CD4-positive, alpha-beta T cell treated with Interferon alpha-2 for 1 hour (primary cell): ENCODE measurements at regions not wholly inside any gene's neighbourhood (a gene's known extent, or its start where the extent isn't known, plus 50 kb on each side); places are given as distances from the start of the nearest gene placed in this dataset.
"Not testable (repeated sequence)": the region's sequence is repeated elsewhere in the genome, so short reads cannot be mapped to it uniquely, and the experiment has no call there.

Experiments used
- DNase-seq, 2 donors: peaks; one replicate each; pipeline ENCODE4 v3.0.0-alpha.2; 2020 to 2022

GRCh38 chr3:55294557-55294956 lies 192.5 kb downstream of the WNT5A start:
- no peak for DNase-seq

GRCh38 chr3:55292360-55292759 lies 194.7 kb downstream of the WNT5A start:
- no peak for DNase-seq

GRCh38 chr3:55288657-55289056 lies 198.4 kb downstream of the WNT5A start:
- no peak for DNase-seq

- no peak for DNase-seq
Measured at GRCh38 chr3:55286693-55287092, 200.4 kb downstream of the WNT5A start.

GRCh38 chr3:55285156-55285555 lies 201.9 kb downstream of the WNT5A start:
- no peak for DNase-seq

DNA sequence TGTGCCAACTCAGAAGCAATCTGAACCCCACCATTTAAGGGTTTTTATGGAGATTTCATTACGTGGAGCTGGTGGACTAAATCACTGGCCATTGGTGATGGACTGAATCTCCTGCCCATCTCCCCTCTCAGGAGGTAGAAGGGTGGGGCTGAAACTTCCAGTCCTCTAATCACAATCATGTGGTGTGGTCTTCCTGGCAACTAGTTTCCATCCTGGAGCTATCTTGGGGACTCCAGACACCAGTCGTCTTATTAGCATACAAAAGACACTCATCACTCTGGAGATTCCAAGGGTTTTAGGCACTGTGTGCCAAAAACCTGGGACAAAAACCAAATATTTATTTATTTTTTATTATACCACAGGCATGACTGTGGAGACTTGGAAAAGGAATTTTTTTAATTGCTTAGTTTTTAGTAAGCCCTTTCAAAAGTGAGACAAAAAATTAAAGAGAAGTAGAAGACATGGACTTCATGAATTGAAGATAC lies 203.6 kb downstream of the WNT5A start:
- DNase-seq: no peak

GRCh38 chr3:55282994-55283393 lies 204.1 kb downstream of the WNT5A start:
- no peak for DNase-seq

GRCh38 chr3:55272031-55272645 lies 215.0 kb downstream of the WNT5A start:
- no peak for DNase-seq

DNA sequence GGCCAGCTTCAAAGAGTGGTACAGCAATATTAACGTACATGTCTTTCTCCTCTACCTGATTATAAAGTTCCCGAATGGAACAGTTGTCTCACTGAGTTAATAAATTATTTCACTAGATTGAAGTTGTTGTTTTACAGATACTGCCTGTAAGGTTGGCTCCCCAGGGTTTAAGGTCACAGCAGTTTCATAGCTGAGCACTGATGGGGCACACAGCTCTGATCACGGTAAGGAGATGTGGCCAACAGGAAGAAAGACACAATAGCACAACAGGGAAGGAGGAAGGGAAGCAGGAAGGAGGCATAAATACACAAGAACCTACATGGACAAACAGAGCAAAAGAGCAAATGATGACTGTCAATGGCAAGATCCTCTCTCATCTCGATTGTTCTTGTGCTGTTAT lies 215.6 kb downstream of the WNT5A start:
- no peak for DNase-seq

DNA sequence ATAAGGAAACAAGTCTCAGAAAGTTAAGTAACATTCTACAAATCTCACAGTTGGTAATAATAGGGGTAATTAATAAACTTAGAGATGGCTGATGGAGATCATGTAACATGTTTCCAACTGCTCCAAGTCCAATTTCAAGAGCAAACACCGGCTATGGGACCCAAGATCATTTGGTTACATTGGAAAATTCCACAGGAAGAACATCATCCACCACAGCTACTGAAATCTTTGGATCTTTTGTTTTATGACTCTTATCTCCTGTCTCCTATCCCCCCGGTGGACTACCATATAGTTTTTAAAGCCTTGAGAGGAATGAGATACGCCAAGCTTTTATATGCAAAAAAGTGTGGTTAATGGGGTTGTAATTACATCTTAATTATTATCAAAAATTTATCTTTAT lies 216.1 kb downstream of the WNT5A start:
- DNase-seq: no peak

DNA sequence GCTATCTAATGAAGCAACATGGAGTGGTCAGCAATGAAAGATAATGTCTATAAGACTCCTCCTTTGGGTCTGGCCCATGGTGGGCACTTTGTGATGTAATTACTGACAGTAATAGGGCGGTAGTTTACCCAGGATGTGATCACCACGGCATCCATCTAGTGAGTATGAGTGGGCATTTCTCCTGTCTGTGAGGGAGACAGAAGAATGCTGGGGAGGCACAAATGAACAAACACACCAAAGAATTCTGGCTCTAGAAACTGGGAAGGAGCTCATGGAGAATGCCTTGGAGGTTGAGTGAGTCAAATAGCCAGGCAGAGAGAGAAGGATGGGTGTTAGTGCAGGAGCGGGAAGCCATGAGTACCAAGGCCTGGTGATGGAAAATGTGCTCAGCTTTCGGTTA lies 217.5 kb downstream of the WNT5A start:
- no peak for DNase-seq

DNA sequence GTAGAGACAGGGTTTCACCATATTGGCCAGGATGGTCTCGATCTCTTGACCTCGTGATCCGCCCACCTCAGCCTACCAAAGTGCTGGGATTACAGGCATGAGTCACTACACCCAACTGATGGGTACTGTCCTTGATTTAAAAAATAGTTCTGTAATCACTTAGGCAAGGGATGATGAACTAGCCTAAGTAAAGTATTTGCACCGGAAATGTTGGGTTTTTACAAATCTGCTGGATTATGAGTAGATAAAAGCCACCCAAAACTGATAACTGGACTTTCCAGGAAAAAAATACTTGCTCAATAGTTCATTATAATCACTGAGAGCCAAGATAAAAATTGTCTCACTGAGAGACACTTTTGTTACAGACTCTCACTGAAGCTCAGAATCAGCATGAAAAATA lies 218.0 kb downstream of the WNT5A start:
- no peak for DNase-seq

- no peak for DNase-seq
Measured at GRCh38 chr3:55267206-55267930, 219.7 kb downstream of the WNT5A start.

DNA sequence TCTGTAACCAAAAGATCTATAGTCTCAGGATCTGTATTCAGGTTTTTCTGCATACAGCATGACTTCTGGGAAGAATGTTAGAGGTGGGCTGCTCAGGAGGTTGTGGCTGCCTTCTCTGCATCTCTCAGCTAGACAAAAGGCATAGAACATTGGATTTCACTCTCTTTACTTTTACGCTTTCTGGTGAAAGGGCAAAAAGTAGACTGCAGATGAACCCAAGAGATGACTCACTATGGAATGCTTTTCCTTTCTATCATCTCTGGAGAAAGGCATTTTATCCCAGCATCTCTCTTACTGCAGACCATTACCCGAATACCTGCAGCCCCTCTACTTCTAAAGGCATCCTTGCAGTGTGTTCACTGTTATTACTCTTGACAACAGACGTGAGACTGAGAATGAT lies 222.2 kb downstream of the WNT5A start:
- DNase-seq: no peak

- no peak for DNase-seq
Measured at GRCh38 chr3:55252921-55253320, 234.2 kb downstream of the WNT5A start.

- not testable (repeated sequence) for DNase-seq
Measured at GRCh38 chr3:55249156-55249555, 237.9 kb downstream of the WNT5A start.

GRCh38 chr3:55247666-55248065 lies 239.4 kb downstream of the WNT5A start:
- no peak for DNase-seq

DNA sequence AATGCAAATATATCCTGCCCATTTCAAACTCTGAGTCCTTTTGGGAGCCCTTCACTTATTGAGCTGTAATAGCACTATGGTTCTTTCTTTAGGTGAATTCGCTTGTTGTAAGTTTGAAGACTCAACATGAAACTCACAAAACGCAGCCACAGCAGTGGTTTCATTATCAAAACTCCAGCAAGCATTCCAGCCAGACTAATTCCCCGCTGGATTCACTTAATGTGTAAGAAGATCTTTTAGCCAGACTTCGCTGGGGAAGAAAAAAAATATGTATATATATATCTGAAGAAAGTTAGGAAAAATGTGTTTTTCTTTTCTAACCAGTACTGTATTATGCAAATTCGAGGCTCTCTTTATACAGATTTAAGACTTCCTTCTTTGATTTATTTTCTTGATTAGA lies 241.1 kb downstream of the WNT5A start:
- no peak for DNase-seq

GRCh38 chr3:55245351-55245750 lies 241.8 kb downstream of the WNT5A start:
- no peak for DNase-seq

DNA sequence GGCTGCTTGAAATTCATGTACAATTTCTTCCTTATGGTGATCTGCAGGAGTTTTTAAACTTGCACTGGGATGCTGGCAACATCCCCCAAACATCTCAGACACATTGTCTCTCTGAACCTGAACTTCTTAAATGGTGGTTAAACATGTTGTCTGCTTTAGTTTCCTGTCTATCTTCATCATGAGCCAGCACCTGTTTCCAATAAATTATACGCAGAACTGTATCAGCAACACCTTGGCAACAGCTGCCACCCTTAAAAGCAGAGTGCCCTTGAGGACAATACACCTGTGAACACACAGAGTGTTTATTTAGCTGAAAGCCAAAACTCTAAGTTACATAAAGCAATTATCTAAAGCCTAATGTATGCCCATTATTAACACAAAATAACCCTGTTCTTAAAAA lies 242.9 kb downstream of the WNT5A start:
- no peak for DNase-seq

DNA sequence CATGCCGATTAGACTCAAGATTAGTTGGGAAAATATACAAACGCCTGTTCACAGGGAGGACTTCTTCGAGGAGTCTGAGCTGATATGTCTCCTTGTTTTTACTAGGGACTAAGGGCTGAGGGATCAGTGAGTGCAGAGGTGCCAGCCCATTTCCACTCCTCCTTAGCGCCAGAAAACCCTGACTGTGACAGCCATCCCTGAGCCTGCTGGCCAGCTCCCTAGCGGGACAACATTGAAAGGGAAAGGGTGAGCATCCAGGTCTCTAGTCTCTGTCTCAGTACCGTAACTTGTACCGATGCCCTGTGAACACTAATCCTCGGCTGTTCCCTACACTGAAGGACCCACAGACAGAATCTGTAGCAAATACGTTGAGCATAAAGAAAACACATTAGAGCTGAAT lies 243.4 kb downstream of the WNT5A start:
- no peak for DNase-seq

GRCh38 chr3:55242921-55243320 lies 244.2 kb downstream of the WNT5A start:
- no peak for DNase-seq

DNA sequence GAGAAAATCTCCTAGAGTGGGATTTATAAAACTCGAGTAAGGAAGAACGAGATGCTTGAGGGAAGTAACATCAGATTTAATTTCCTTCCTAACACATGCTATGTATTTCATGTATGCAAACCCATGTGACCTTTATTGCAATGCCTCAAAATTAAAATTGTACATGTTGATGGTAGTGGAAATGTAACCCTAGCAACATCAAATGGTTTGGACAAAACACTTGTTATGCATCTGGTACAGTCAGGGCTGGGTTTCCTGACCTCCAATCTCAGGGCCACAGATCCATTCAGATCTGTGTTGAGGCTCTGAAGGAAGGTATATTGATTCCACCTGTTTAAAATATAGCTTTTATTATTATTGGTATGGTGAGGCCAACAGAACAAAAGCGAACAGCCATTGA lies 246.0 kb downstream of the WNT5A start:
- no peak for DNase-seq

DNA sequence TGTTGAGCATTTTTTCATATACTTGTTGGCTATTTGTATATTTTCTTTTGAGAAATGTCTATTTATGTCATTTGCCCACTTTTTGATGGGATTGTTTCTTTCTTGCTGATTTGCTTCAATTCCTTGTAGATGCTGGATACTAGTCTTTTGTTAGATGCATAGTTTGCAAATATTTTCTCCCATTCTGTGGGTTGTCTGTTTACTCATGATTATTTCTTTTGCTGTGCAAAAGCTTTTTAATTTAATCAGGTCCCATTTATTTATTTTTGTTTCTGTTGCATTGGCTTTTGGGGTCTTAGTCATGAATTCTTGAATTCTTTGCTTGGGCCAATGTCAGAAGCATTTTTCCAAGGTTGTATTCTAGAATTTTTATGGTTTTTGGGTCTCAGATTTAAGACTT lies 251.7 kb downstream of the WNT5A start:
- no peak for DNase-seq

DNA sequence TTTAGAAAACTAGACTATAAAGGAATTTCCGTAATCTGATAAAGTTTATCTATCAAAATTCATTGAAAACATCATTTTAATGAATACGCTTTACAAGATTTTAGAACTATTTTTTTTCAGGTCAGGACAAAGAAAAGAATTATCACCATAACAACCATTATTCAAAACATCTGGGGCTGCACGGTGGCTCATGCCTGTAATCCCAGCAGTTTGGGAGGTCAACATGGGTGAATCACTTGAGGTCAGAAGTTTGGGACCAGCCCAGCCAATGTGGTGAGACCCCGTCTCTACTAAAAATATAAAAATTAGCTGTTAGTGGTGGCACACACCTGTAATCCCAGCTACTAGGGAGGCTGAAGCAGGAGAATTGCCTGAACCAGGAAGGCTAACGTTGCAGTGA lies 260.4 kb downstream of the WNT5A start:
- no peak for DNase-seq
